ENCODE measurements at regions not wholly inside any gene's neighbourhood (a gene's known extent, or its start where the extent isn't known, plus 50 kb on each side); places are given as distances from the start of the nearest gene placed in this dataset.

DNA sequence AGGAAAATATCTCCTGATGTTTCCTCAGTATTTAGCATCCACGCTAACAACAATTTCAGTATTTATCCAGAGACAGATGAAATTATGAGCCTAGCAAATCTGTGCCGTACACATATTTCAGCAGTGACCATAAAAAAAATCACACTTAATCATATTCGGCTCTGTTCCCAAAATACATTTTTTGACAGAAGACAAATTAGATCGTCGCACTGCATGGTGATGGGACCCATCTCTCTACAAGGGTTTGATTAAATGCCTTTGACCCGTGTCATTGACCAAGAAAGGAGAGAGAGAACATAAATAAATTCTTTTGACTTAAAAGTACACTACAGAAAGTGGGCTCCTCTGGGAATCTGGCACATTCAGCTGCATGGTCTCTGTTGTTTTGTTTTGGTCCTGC, 215.3 kb upstream of the SEMA6D start:
- no peak overlapping the region for H3K4me3 ChIP-seq (ENCODE audit: control insufficient read depth, low read depth, low read length)
- TF ChIP-seq, protein P1, sequence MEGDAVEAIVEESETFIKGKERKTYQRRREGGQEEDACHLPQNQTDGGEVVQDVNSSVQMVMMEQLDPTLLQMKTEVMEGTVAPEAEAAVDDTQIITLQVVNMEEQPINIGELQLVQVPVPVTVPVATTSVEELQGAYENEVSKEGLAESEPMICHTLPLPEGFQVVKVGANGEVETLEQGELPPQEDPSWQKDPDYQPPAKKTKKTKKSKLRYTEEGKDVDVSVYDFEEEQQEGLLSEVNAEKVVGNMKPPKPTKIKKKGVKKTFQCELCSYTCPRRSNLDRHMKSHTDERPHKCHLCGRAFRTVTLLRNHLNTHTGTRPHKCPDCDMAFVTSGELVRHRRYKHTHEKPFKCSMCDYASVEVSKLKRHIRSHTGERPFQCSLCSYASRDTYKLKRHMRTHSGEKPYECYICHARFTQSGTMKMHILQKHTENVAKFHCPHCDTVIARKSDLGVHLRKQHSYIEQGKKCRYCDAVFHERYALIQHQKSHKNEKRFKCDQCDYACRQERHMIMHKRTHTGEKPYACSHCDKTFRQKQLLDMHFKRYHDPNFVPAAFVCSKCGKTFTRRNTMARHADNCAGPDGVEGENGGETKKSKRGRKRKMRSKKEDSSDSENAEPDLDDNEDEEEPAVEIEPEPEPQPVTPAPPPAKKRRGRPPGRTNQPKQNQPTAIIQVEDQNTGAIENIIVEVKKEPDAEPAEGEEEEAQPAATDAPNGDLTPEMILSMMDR (conservative IDR thresholded peaks at IDR 0.05; ENCODE audit: control insufficient read depth, insufficient read depth, low read depth, low read length): no peak
- DNase-seq (ENCODE audit: low read depth): no peak

DNA sequence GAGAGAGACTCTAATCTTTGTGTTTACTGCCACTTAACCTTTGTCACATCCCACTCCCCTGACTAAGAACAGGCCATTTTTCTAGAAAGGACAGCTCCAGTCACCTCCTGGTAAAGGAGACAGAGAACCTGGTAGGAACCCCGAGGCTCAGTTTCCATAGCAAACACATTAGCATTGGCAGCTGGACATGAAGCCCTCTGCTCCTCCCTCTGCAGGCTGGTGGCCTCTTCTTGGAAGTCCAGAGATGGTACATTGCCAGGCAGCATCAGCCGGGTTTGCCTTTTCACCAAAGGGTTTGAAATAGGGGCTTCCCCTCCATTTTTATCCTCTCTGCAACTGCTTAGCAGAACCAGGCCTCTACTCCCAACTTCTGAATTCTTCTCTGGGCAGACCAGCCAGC, 213.4 kb upstream of the SEMA6D start:
- no peak for DNase-seq (ENCODE audit: low read depth)

DNA sequence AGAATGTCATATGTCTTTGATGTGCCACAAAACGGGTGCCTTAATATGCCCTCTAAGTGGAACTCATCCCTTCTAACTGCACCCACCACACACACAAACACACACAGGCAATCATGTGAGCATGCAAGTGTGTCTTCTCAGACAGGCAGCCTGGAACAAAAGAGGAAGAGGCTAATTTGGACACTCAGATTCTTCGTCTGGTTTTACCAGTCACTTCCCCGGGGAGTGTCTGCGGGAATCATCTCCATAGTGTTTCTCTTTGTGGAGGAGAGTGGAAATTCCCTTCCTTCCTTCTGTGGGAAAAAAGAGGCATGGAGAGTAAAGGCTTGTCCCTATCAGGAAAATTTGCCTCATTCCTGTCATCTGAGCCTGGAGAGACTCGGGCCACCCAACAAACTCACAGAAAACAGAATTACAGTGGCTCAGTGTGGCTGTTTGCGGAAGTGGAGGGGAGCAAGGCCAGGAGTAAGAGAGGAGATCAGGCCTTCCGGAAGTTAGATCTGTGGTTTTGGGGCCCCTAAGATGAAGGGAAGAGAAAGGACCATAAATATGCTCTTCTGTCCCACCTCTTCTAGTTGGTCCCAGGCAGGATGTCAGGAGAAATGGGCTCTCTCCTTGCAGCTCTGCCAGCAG, 212.6 kb upstream of the SEMA6D start:
- no peak overlapping the region for H3K4me3 ChIP-seq (ENCODE audit: control insufficient read depth, low read depth, low read length)
- no peak for DNase-seq (ENCODE audit: low read depth)
- TF ChIP-seq, protein P1 (conservative IDR thresholded peaks at IDR 0.05; ENCODE audit: control insufficient read depth, insufficient read depth, low read depth, low read length): no peak

More for the DNA sequence above, 213.4 kb upstream of the SEMA6D start:
- no peak overlapping the region for H3K4me3 ChIP-seq (ENCODE audit: control insufficient read depth, low read depth, low read length)
- TF ChIP-seq, protein P1 (conservative IDR thresholded peaks at IDR 0.05; ENCODE audit: control insufficient read depth, insufficient read depth, low read depth, low read length): no peak

DNA sequence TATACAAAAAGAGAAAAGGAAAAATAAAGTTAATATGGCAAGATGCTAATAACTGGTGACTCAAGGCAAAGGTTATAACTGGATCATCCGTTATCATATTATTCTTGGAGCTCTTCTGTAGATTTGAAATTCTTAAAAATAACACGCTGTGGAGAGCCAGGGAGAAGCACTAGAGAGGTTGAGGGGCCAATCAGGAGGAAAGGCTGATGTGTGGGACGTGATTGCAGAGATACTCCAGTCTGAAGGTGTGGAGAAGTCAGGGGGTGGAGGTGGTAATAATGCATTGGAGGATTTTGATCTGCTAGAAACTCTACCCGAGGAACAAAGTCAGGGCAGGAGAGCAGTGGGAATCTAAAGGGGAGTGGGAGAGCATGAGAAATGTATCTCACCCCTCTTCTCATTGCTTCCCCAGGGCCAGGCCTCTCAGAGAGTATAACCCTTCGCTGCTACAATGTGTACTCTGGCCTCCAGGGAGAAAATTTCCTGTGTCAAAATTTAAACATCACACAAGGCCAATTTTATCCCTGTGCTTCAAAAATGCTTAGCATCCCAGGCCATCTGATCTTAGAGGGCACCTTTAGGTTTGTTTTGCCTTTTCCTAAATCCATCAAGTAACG, 211.5 kb upstream of the SEMA6D start:
- no peak for DNase-seq (ENCODE audit: low read depth)
- H3K4me3 ChIP-seq (ENCODE audit: control insufficient read depth, low read depth, low read length): no peak overlapping the region
- TF ChIP-seq, protein P1 (conservative IDR thresholded peaks at IDR 0.05; ENCODE audit: control insufficient read depth, insufficient read depth, low read depth, low read length): no peak

DNA sequence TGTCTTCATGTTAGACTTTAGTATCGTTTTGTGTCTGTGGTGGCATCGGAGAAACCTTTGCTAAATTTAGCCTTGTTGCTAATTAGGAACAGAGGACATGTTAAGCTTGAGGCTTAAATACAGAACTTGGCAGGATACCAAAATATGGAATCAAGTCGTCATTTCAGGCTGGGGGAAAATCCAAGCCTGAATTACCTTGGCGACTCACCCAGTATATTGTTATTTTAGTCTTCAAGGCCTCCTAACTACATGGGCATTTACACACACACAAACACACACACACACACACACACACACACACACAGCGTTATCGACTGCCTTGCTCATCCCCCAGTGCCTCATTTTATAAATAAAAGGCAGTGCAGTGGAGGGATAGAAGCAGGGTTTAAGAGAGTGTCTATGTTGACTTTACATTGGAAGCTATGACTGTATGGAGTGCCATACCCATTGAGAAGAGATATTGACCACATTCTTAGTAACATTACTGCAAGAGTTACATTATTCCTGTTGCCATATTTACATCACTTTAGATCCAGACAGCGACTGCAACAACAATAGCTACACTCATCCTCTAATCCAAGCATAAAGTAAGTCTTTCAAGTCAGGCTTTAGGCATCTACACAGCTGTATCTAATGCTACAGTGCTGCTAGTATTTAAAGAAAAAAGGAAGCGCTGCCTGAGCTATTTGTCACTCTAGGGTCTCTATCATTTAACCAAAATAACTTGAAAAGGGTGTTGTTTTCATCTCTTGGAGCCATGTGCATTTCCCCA, 210.8 kb upstream of the SEMA6D start:
- no peak overlapping the region for H3K4me3 ChIP-seq (ENCODE audit: control insufficient read depth, low read depth, low read length)
- TF ChIP-seq, protein P1 (conservative IDR thresholded peaks at IDR 0.05; ENCODE audit: control insufficient read depth, insufficient read depth, low read depth, low read length): no peak
- DNase-seq (ENCODE audit: low read depth): peak; percentile 63

DNA sequence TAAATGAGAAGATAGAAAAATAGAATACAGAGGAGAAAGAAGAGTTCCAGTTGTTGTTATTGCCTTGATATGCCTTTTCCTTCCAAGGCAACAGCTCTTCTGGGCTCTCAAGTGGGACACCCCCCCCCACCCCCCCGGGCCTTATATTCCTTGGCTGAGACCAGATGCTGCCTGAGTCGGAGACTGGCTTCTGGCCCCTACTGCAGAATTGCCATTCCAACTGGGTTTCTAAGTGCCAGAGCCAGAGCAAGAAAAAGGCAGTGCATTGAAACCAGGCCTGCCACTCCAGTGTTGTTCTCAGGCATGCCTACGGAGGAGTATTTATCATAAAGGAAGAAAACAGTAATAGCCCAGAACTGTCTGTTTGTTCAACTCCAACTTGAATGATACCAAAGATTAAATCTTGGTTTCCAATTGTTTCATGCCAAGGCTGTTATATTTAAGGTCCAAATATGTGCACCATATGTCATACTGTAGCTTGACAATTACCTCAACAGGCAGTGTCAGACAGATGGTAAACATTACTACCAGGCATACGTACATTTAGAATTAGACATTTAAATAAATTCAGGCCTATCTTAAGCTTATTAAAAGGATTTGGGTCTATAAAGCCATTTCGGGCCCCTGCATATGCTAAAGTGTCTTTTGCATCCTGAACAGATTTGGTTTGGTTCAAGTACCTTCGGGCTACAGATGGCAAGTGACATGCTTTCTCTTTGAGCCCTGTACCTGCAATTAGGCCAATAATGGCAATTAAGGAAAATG, 209.9 kb upstream of the SEMA6D start:
- TF ChIP-seq, protein P1 (conservative IDR thresholded peaks at IDR 0.05; ENCODE audit: control insufficient read depth, insufficient read depth, low read depth, low read length): no peak
- DNase-seq (ENCODE audit: low read depth): no peak
- no peak overlapping the region for H3K4me3 ChIP-seq (ENCODE audit: control insufficient read depth, low read depth, low read length)
